ENCODE measurements at regions not wholly inside any gene's neighbourhood (a gene's known extent, or its start where the extent isn't known, plus 50 kb on each side); places are given as distances from the start of the nearest gene placed in this dataset.

DNA sequence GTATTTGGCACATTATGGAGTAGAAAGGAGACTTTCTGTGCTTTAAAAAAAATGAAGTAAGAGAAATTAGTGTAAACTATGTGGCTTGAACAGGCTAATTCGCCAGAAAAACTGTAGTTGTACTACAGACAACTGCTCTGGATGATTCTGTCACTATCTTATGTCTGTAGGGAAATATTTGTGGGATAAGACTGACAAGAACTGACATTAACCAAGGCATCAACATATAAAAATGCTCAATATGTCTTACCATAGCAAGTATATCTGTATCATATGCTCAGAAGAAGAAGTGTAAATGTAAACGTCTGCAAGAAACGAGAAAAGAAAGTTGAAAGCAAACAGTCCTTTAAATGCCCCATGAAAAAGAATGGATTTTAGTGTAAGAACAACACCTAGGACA lies 1545.0 kb downstream of the CDH8 start:
- Histone ChIP-seq H3K36me3 (ENCODE audit: control insufficient read depth in 2 of 2, insufficient read depth in 2 of 2, low read length in 1 of 2) (no peaks in the 10 kb centered on the region), H3K27me3 (replicated peaks in 1 of 2; ENCODE audit: control insufficient read depth in 2 of 2, insufficient read depth in 2 of 2, low read length in 1 of 2) (no peaks in the 10 kb centered on the region), H3K9ac (ENCODE audit: control insufficient read depth, insufficient read depth, low read length) (no peak overlapping the region), H3K4me1 (ENCODE audit: control insufficient read depth, insufficient read depth, low read length) (no peaks in the 10 kb centered on the region), H4K20me1 (ENCODE audit: control insufficient read depth, insufficient read depth) (no peaks in the 10 kb centered on the region), H3K27ac (ENCODE audit: control insufficient read depth, insufficient read depth) (no peak overlapping the region), H3K79me2 (ENCODE audit: control insufficient read depth, insufficient read depth, low read length) (no peaks in the 10 kb centered on the region), H3K4me3 (no peak overlapping the region), H3K4me2 (ENCODE audit: control insufficient read depth, insufficient read depth) (no peak overlapping the region), H2AFZ (ENCODE audit: control insufficient read depth, low read depth, low read length) (no peak overlapping the region), H3K9me3 (replicated peaks; ENCODE audit: control insufficient read depth, insufficient read depth, low read length) (no peaks in the 10 kb centered on the region)
- no TSS peak for BruUV-seq (replicated peaks)
- no peak for DNase-seq (ENCODE audit: low read depth, low spot score)
- SMC1A ChIA-PET (ENCODE audit: uncharacterized antibody, unreplicated experiment) = no interaction called here
- RAD21 ChIA-PET (ENCODE audit: unreplicated experiment) = no interaction called here
- WGBS (ENCODE audit: insufficient coverage, insufficient replicate concordance, low lambda C conversion rate, missing lambda C conversion rate) = 0% methylated on average over 3 of the region's 3 CpGs
- CTCF ChIA-PET = no interaction called here
- TF ChIP-seq EZH2 (IDR thresholded peaks at IDR 0.05; ENCODE audit: borderline replicate concordance, control insufficient read depth, low read depth, low read length) (no peak), USF2 (IDR thresholded peaks at IDR 0.05; ENCODE audit: borderline replicate concordance, low read depth, low read length) (no peak), STAT1 (conservative IDR thresholded peaks at IDR 0.05) (no peak), POLR2A (IDR thresholded peaks at IDR 0.05; ENCODE audit: low read depth, low read length) (no peak), HSF1 (IDR thresholded peaks at IDR 0.05; ENCODE audit: low read depth, low read length) (no peak), SREBF1 (IDR thresholded peaks at IDR 0.05; ENCODE audit: low read length) (no peak), CREB1 (IDR thresholded peaks at IDR 0.05; ENCODE audit: low read depth) (no peak), ZNF207 (IDR thresholded peaks at IDR 0.05; ENCODE audit: borderline replicate concordance) (no peak), MEF2B (IDR thresholded peaks at IDR 0.05; ENCODE audit: partially characterized antibody, poor library complexity, severe bottlenecking) (no peak), ZNF274 (IDR thresholded peaks at IDR 0.05; ENCODE audit: insufficient read depth, insufficient read length) (no peak), IRF4 (IDR thresholded peaks at IDR 0.05; ENCODE audit: low read depth, low read length) (no peak), NBN (IDR thresholded peaks at IDR 0.05) (no peak), ZNF24 (IDR thresholded peaks at IDR 0.05) (no peak), RB1 (IDR thresholded peaks at IDR 0.05; ENCODE audit: borderline replicate concordance) (no peak), MXI1 (IDR thresholded peaks at IDR 0.05; ENCODE audit: low read depth, low read length) (no peak), IKZF1 (conservative IDR thresholded peaks at IDR 0.05) (no peak)
- TF ChIP-seq, protein P1, sequence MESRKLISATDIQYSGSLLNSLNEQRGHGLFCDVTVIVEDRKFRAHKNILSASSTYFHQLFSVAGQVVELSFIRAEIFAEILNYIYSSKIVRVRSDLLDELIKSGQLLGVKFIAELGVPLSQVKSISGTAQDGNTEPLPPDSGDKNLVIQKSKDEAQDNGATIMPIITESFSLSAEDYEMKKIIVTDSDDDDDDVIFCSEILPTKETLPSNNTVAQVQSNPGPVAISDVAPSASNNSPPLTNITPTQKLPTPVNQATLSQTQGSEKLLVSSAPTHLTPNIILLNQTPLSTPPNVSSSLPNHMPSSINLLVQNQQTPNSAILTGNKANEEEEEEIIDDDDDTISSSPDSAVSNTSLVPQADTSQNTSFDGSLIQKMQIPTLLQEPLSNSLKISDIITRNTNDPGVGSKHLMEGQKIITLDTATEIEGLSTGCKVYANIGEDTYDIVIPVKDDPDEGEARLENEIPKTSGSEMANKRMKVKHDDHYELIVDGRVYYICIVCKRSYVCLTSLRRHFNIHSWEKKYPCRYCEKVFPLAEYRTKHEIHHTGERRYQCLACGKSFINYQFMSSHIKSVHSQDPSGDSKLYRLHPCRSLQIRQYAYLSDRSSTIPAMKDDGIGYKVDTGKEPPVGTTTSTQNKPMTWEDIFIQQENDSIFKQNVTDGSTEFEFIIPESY (IDR thresholded peaks at IDR 0.05) = no peak
- TF ChIP-seq, protein P2, sequence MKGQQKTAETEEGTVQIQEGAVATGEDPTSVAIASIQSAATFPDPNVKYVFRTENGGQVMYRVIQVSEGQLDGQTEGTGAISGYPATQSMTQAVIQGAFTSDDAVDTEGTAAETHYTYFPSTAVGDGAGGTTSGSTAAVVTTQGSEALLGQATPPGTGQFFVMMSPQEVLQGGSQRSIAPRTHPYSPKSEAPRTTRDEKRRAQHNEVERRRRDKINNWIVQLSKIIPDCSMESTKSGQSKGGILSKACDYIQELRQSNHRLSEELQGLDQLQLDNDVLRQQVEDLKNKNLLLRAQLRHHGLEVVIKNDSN (IDR thresholded peaks at IDR 0.05; ENCODE audit: borderline replicate concordance, extremely low read length, insufficient read depth, low read depth, low read length) = no peak
- TF ChIP-seq, protein P3, sequence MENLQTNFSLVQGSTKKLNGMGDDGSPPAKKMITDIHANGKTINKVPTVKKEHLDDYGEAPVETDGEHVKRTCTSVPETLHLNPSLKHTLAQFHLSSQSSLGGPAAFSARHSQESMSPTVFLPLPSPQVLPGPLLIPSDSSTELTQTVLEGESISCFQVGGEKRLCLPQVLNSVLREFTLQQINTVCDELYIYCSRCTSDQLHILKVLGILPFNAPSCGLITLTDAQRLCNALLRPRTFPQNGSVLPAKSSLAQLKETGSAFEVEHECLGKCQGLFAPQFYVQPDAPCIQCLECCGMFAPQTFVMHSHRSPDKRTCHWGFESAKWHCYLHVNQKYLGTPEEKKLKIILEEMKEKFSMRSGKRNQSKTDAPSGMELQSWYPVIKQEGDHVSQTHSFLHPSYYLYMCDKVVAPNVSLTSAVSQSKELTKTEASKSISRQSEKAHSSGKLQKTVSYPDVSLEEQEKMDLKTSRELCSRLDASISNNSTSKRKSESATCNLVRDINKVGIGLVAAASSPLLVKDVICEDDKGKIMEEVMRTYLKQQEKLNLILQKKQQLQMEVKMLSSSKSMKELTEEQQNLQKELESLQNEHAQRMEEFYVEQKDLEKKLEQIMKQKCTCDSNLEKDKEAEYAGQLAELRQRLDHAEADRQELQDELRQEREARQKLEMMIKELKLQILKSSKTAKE (IDR thresholded peaks at IDR 0.05; ENCODE audit: low read depth, poor library complexity, severe bottlenecking) = no peak
- no peak for FAIRE-seq
- no peak for ATAC-seq
- intact Hi-C loops (cut with micrococcal nuclease; ENCODE audit: unreplicated experiment) = no loop called here
- POLR2A ChIA-PET = no interaction called here
- in situ Hi-C loops (cut with MboI) = no loop called here
